KG1 (cell line): ENCODE measurements at regions not wholly inside any gene's neighbourhood (a gene's known extent, or its start where the extent isn't known, plus 50 kb on each side); places are given as distances from the start of the nearest gene placed in this dataset.

Experiments
- DNase-seq: peaks from one replicate; lab custom pipeline; 2025; lab: John Stamatoyannopoulos, UW

- no peak for DNase-seq
Measured at GRCh38 chr14:54312166-54312801, 84.5 kb upstream of the CDKN3 start.

- DNase-seq = no peak
Measured at GRCh38 chr14:54314365-54315104, 82.3 kb upstream of the CDKN3 start.

GRCh38 chr14:54316652-54317051, 80.2 kb upstream of the CDKN3 start:
- no peak for DNase-seq

- DNase-seq = no peak
Measured at GRCh38 chr14:54317391-54317790, 79.4 kb upstream of the CDKN3 start.

- no peak for DNase-seq
Measured at GRCh38 chr14:54322246-54322645, 74.6 kb upstream of the CDKN3 start.

GRCh38 chr14:54322701-54323337, 74.0 kb upstream of the CDKN3 start:
- DNase-seq = no peak

GRCh38 chr14:54325766-54326165, 71.0 kb upstream of the CDKN3 start:
- no peak for DNase-seq

GRCh38 chr14:54329082-54329695, 67.6 kb upstream of the CDKN3 start:
- DNase-seq = no peak

- DNase-seq = no peak
Measured at GRCh38 chr14:54330876-54331275, 65.9 kb upstream of the CDKN3 start.

GRCh38 chr14:54331516-54331915, 65.3 kb upstream of the CDKN3 start:
- DNase-seq = no peak

GRCh38 chr14:54332490-54332889, 64.3 kb upstream of the CDKN3 start:
- DNase-seq = no peak

GRCh38 chr14:54333511-54333910, 63.3 kb upstream of the CDKN3 start:
- DNase-seq = no peak

- no peak for DNase-seq
Measured at GRCh38 chr14:54335569-54336155, 61.1 kb upstream of the CDKN3 start.

- DNase-seq = no peak
Measured at GRCh38 chr14:54337314-54337713, 59.5 kb upstream of the CDKN3 start.

GRCh38 chr14:54338696-54339317, 58.0 kb upstream of the CDKN3 start:
- DNase-seq = no peak

- DNase-seq = no peak
Measured at GRCh38 chr14:54339771-54340170, 57.0 kb upstream of the CDKN3 start.

GRCh38 chr14:54342806-54343205, 54.0 kb upstream of the CDKN3 start:
- no peak for DNase-seq

GRCh38 chr14:54343272-54344121, 53.3 kb upstream of the CDKN3 start:
- DNase-seq = no peak

- DNase-seq = no peak
Measured at GRCh38 chr14:54344445-54344844, 52.4 kb upstream of the CDKN3 start.

- no peak for DNase-seq
Measured at GRCh38 chr14:54346257-54346656, 50.5 kb upstream of the CDKN3 start.
